SJCRH30 (cell line): ENCODE measurements at regions not wholly inside any gene's neighbourhood (a gene's known extent, or its start where the extent isn't known, plus 50 kb on each side); places are given as distances from the start of the nearest gene placed in this dataset.
A peak's percentile ranks its signal among the peaks of the same experiment; 100 is the strongest.

Experiments
- DNase-seq, 2 experiments: peaks; one replicate each; pipeline ENCODE4 v3.0.0-alpha.2; 2015 to 2020
- H3K27ac ChIP-seq: fragments of 250-450 bp; sonication (Bioruptor Pico); 2 replicates; pipeline ENCODE4 v1.5.1; 2020; ENCODE audit warnings: mild to moderate bottlenecking, moderate library complexity
- H3K27me3 ChIP-seq: fragments of 250-450 bp; sonication (Bioruptor Pico); 2 replicates; pipeline ENCODE4 v1.5.1; 2020; ENCODE audit warnings: mild to moderate bottlenecking, moderate library complexity
- H3K36me3 ChIP-seq: fragments of 250-450 bp; sonication (Bioruptor Pico); 2 replicates; pipeline ENCODE4 v1.5.1; 2020; ENCODE audit warnings: mild to moderate bottlenecking, moderate library complexity
- H3K4me1 ChIP-seq: fragments of 250-450 bp; sonication (Bioruptor Pico); 2 replicates; pipeline ENCODE4 v1.5.1; 2020; ENCODE audit warnings: mild to moderate bottlenecking, moderate library complexity
- H3K4me3 ChIP-seq: fragments of 250-450 bp; sonication (Bioruptor Pico); 2 replicates; pipeline ENCODE4 v1.5.1; 2020; ENCODE audit warnings: mild to moderate bottlenecking, moderate library complexity
- H3K9me3 ChIP-seq: fragments of 250-450 bp; sonication (Bioruptor Pico); replicated peaks from 2 replicates; pipeline ENCODE4 v1.5.1; 2020; ENCODE audit warnings: mild to moderate bottlenecking, moderate library complexity

DNA sequence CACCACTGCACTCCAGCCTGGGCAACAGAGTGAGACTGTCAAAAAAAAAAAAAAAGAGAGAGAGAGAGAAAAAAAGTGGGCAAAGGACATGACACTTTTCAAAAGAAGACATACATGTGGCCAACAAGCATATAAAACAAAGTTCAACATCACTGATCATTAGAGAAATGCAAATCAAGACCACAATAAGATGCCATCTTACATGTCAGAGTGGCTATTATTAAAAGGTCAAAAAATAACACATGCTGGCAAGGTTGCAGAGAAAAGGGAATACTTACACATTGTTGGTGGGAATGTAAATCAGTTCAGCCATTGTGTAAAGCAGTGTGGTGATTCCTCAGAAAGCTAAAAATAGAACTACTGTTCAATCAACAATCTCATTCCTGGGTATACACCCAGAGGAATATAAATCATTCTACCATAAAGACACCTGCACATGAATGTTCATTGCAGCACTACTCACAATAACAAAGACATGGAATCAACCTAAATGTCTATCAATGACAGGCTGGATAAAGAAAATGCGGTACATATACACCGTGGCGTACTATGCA, 94.9 kb upstream of the TRIM2 start:
- H3K4me1 ChIP-seq = peaks cover 17% of the 10 kb centered on the region
- H3K27ac ChIP-seq = no peak overlapping the region
- DNase-seq = no peak
- H3K9me3 ChIP-seq = no peaks in the 10 kb centered on the region
- no peak overlapping the region for H3K4me3 ChIP-seq
- H3K27me3 ChIP-seq = no peaks in the 10 kb centered on the region
- H3K36me3 ChIP-seq = no peaks in the 10 kb centered on the region

- Histone ChIP-seq H3K36me3 (no peaks in the 10 kb centered on the region), H3K27ac (no peak overlapping the region), H3K4me1 (peaks cover 23% of the 10 kb centered on the region), H3K9me3 (no peaks in the 10 kb centered on the region), H3K27me3 (no peaks in the 10 kb centered on the region), H3K4me3 (no peak overlapping the region)
- no peak for DNase-seq
These were observed 93.5 kb upstream of the TRIM2 start for GRCh38 chr4:153110739-153111138.

GRCh38 chr4:153111426-153112040, 92.7 kb upstream of the TRIM2 start:
- peaks cover 23% of the 10 kb centered on the region for H3K4me1 ChIP-seq
- peak overlapping the region; percentile 40 for H3K27ac ChIP-seq
- no peaks in the 10 kb centered on the region for H3K36me3 ChIP-seq
- H3K27me3 ChIP-seq = no peaks in the 10 kb centered on the region
- DNase-seq = peak in 1 of 2 experiments; percentile 54
- H3K9me3 ChIP-seq = no peaks in the 10 kb centered on the region
- no peak overlapping the region for H3K4me3 ChIP-seq

DNA sequence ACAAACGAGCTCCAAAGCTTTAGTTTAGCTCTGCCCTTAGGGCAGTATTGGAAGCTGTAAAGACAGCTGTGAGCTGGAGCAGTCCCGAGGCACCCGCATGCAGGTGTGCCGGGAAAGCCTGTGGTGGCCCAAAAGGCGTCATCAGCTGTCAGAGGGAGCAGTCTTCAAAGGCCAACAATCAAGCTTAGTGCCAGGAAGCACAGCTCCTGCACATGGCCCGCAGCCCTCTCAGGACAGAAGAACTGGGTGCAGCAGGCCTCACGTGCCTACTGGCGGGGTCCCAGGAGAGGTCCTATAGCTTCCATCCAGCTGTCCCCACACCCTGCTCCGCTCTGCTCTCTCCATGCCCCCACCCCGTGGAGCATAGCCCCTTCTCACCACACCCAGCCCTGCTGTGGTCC, 92.2 kb upstream of the TRIM2 start:
- Histone ChIP-seq H3K27ac (peak overlapping the region; percentile 27; the same call in 1 of the 2 replicates), H3K9me3 (no peaks in the 10 kb centered on the region)
- peak; percentile 74 to 81 for DNase-seq

GRCh38 chr4:153113061-153113837, 91.0 kb upstream of the TRIM2 start:
- Histone ChIP-seq H3K9me3 (no peaks in the 10 kb centered on the region), H3K4me1 (peaks cover 23% of the 10 kb centered on the region), H3K27ac (no peak overlapping the region), H3K4me3 (no peak overlapping the region), H3K27me3 (no peaks in the 10 kb centered on the region), H3K36me3 (no peaks in the 10 kb centered on the region)
- DNase-seq = no peak

More for the DNA sequence above, 92.2 kb upstream of the TRIM2 start:
- H3K27me3 ChIP-seq = no peaks in the 10 kb centered on the region
- no peaks in the 10 kb centered on the region for H3K36me3 ChIP-seq
- peaks cover 23% of the 10 kb centered on the region for H3K4me1 ChIP-seq
- no peak overlapping the region for H3K4me3 ChIP-seq

DNA sequence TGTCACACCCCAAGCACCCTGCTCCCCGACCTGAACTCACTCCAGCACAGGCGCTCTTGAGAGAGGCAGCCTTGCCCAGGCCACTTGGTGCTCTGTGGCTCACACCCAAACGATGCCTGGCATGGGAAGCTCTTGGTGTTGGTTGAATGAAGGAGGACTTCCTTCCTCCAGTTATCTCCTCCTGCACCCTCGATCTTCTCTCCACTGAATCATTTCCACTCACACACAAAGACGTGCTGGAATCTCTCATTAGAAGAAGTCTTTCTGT, 90.5 kb upstream of the TRIM2 start:
- Histone ChIP-seq H3K36me3 (no peaks in the 10 kb centered on the region), H3K4me3 (no peak overlapping the region), H3K4me1 (peaks cover 23% of the 10 kb centered on the region), H3K27ac (no peak overlapping the region), H3K9me3 (no peaks in the 10 kb centered on the region), H3K27me3 (no peaks in the 10 kb centered on the region)
- no peak for DNase-seq

DNA sequence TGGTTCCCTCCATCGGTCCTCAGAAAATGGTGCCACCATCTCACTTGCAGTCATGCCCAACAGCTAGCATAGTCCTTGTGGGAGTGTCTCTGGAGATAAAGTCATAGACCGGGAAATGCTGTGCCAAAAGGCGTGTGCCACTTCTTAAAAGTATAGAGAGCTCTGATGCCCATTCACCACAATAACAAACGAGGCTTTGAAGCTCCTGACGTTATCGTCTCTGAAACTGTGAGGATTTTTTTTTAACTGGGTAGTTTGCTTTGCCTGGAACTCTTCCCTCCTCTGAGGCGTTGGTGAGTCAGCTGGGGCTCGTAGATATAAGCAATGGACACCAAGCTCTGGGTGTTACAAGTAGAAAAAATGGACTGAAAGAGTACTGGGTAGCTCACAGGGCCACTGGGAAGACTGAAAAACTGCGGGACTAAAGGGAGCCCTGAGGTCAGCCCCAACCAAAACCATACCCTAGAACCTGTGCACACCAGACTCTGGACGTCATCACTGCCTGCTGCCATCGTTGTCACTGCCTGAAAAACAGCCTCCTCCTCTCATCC, 89.4 kb upstream of the TRIM2 start:
- Histone ChIP-seq H3K4me3 (no peak overlapping the region), H3K27me3 (no peaks in the 10 kb centered on the region), H3K27ac (no peak overlapping the region), H3K9me3 (no peaks in the 10 kb centered on the region), H3K36me3 (no peaks in the 10 kb centered on the region), H3K4me1 (peaks cover 23% of the 10 kb centered on the region)
- no peak for DNase-seq

- H3K4me1 ChIP-seq = peaks cover 23% of the 10 kb centered on the region
- no peaks in the 10 kb centered on the region for H3K27me3 ChIP-seq
- peak in 1 of 2 experiments; percentile 15 for DNase-seq
- no peaks in the 10 kb centered on the region for H3K9me3 ChIP-seq
- no peaks in the 10 kb centered on the region for H3K36me3 ChIP-seq
- peak overlapping the region; percentile 32; the same call in 1 of the 2 replicates for H3K4me3 ChIP-seq
- H3K27ac ChIP-seq = peak overlapping the region; percentile 5; the same call in 1 of the 2 replicates
These were observed 88.6 kb upstream of the TRIM2 start for GRCh38 chr4:153115322-153116290.

DNA sequence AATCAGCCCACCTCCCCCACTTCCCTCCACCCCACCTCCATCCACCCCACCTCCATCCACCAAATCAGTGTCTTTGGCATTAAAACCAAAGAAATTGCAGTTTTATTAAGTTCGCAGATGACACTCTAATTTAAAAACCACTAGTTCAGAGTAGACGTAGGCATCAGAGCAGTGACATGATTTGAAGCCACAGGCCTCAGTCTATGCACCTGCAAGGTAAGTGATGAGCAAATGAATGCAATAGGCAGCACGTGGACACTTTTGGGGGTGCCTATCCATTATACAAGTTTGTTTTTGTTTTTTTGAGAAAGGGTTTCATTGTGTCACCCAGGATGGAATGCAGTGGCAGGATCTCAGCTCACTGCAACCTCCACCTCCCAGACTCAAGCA, 88.0 kb upstream of the TRIM2 start:
- H3K4me3 ChIP-seq = no peak overlapping the region
- no peaks in the 10 kb centered on the region for H3K9me3 ChIP-seq
- no peaks in the 10 kb centered on the region for H3K27me3 ChIP-seq
- no peaks in the 10 kb centered on the region for H3K36me3 ChIP-seq
- no peak overlapping the region for H3K27ac ChIP-seq
- H3K4me1 ChIP-seq = peaks cover 20% of the 10 kb centered on the region
- DNase-seq = no peak

DNA sequence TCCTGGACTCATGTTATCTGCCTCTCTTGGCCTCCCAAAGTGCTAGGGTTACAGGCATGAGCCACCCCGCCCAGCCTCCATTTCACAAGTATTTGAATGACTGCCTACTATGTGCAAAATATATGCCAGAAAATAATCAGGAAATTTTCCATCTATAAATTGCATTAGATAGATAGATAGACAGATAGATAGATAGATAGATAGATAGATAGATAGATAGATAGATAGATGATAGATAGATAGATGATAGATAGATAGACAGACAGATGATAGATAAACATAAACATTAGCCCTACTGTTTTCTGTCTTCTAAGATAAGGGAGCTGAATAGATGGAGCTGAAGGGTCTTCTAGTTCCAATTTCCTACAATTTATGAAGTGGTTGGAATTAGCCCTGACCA, 87.4 kb upstream of the TRIM2 start:
- H3K9me3 ChIP-seq = no peaks in the 10 kb centered on the region
- H3K27ac ChIP-seq = no peak overlapping the region
- peaks cover 16% of the 10 kb centered on the region for H3K4me1 ChIP-seq
- no peak overlapping the region for H3K4me3 ChIP-seq
- H3K36me3 ChIP-seq = no peaks in the 10 kb centered on the region
- DNase-seq = no peak
- H3K27me3 ChIP-seq = no peaks in the 10 kb centered on the region

DNA sequence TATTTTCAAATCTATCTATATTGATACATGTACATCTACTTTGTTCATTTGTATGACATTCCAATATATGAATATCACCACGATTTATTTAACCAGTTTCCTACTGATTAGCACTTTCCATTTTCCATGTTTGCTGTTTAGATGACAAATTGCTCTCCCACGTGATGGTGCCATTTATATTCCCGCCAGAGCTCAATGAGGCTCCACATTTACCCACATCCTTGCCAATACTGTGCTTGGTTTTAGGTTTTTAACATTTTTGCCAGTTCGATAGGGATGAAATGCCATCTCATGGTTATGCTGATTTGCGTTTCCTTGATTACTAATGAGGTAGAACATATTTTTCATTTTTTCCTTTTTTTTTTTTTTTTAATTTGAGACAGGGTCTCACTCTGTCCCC, 86.7 kb upstream of the TRIM2 start:
- no peaks in the 10 kb centered on the region for H3K27me3 ChIP-seq
- DNase-seq = no peak
- H3K9me3 ChIP-seq = no peaks in the 10 kb centered on the region
- H3K27ac ChIP-seq = no peak overlapping the region
- no peaks in the 10 kb centered on the region for H3K36me3 ChIP-seq
- H3K4me3 ChIP-seq = no peak overlapping the region
- peaks cover 8% of the 10 kb centered on the region for H3K4me1 ChIP-seq

- H3K27me3 ChIP-seq = no peaks in the 10 kb centered on the region
- peaks cover 7% of the 10 kb centered on the region; the same call in 1 of the 2 replicates for H3K4me1 ChIP-seq
- no peak overlapping the region for H3K27ac ChIP-seq
- no peaks in the 10 kb centered on the region for H3K36me3 ChIP-seq
- DNase-seq = no peak
- H3K9me3 ChIP-seq = no peaks in the 10 kb centered on the region
- no peak overlapping the region for H3K4me3 ChIP-seq
These were observed 84.6 kb upstream of the TRIM2 start for GRCh38 chr4:153119626-153120025.

DNA sequence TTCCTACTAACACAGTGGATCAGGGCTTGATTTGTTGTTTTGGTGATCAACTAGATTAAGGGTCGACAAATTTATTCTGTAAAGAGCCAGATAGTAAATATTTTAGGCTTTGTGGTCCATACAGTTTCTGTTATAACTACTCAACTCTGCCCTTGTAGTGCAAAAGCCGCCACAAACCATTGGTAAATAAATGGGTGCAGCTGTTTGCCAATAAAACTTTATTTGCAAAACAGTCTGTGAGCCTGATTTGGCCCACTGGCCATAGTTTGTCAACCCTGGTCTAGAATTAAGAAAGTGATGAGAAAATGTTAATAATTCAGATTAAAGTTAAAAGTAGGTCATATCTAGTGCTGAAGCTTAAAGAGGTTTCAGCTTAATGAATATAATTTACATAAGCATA, 84.0 kb upstream of the TRIM2 start:
- Histone ChIP-seq H3K27ac (no peak overlapping the region), H3K27me3 (no peaks in the 10 kb centered on the region), H3K4me1 (peaks cover 6% of the 10 kb centered on the region; the same call in 1 of the 2 replicates), H3K36me3 (no peaks in the 10 kb centered on the region), H3K4me3 (no peak overlapping the region), H3K9me3 (no peaks in the 10 kb centered on the region)
- no peak for DNase-seq

- no peak for DNase-seq
- H3K4me3 ChIP-seq = no peak overlapping the region
- no peaks in the 10 kb centered on the region for H3K27me3 ChIP-seq
- no peak overlapping the region for H3K27ac ChIP-seq
- no peaks in the 10 kb centered on the region for H3K36me3 ChIP-seq
- H3K9me3 ChIP-seq = no peaks in the 10 kb centered on the region
- H3K4me1 ChIP-seq = no peaks in the 10 kb centered on the region
These were observed 81.4 kb upstream of the TRIM2 start for GRCh38 chr4:153122855-153123254.
